ENCODE measurements at regions not wholly inside any gene's neighbourhood (a gene's known extent, or its start where the extent isn't known, plus 50 kb on each side); places are given as distances from the start of the nearest gene placed in this dataset.
"Not testable (repeated sequence)": the region's sequence is repeated elsewhere in the genome, so short reads cannot be mapped to it uniquely, and the experiment has no call there.

DNA sequence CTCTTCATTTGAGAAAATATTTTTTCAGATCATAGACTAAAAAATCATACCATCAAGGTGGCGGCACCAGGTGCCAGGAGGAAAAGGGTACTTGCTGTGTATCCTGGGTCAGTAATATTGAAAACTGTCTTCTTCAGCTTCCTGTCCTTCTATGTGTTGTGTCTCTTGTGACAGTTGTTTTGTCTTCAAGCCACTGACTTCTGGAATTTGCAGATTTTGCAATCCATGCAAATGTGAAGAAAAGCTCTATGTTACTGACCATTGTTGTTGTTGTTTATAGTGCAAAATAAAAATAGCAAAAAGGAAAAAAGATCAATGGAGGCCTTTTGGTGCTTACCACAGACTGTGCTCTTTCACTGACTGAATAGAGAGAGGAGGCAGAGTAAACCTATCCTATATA, 83.2 kb upstream of the RHOU start:
- FAIRE-seq, result no peak
- peaks cover 4% of the 10 kb centered on the region for H3K4me1 ChIP-seq (ENCODE audit: control insufficient read depth, extremely low read depth, insufficient read depth, low read length)
- no peak for TF ChIP-seq JUN (IDR thresholded peaks at IDR 0.05; ENCODE audit: borderline replicate concordance, insufficient read depth, insufficient read length, low read depth)
- TF ChIP-seq POLR2A (IDR thresholded peaks at IDR 0.05; ENCODE audit: low read depth, low read length), result no peak
- TF ChIP-seq, protein P1, sequence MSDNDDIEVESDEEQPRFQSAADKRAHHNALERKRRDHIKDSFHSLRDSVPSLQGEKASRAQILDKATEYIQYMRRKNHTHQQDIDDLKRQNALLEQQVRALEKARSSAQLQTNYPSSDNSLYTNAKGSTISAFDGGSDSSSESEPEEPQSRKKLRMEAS (IDR thresholded peaks at IDR 0.05; ENCODE audit: insufficient read depth, insufficient read length), result no peak
- no peak for TF ChIP-seq MYC (IDR thresholded peaks at IDR 0.05; ENCODE audit: low read depth, low read length)
- no peak for TF ChIP-seq POLR2AphosphoS5 (IDR thresholded peaks at IDR 0.05; ENCODE audit: insufficient read depth, low read depth, low read length)
- no peak for TF ChIP-seq FOS (IDR thresholded peaks at IDR 0.05; ENCODE audit: borderline replicate concordance, insufficient read depth, low read length)
- no peak for TF ChIP-seq GATA2 (IDR thresholded peaks at IDR 0.05; ENCODE audit: insufficient read depth, insufficient read length, low read depth, low read length)
- TF ChIP-seq EZH2 (IDR thresholded peaks at IDR 0.05; ENCODE audit: borderline replicate concordance, low read depth, low read length, severe bottlenecking), result no peak
- TF ChIP-seq, protein P2, sequence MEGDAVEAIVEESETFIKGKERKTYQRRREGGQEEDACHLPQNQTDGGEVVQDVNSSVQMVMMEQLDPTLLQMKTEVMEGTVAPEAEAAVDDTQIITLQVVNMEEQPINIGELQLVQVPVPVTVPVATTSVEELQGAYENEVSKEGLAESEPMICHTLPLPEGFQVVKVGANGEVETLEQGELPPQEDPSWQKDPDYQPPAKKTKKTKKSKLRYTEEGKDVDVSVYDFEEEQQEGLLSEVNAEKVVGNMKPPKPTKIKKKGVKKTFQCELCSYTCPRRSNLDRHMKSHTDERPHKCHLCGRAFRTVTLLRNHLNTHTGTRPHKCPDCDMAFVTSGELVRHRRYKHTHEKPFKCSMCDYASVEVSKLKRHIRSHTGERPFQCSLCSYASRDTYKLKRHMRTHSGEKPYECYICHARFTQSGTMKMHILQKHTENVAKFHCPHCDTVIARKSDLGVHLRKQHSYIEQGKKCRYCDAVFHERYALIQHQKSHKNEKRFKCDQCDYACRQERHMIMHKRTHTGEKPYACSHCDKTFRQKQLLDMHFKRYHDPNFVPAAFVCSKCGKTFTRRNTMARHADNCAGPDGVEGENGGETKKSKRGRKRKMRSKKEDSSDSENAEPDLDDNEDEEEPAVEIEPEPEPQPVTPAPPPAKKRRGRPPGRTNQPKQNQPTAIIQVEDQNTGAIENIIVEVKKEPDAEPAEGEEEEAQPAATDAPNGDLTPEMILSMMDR (IDR thresholded peaks at IDR 0.05; ENCODE audit: extremely low read depth in 1 of 2, insufficient read depth in 1 of 2, low read depth in 1 of 2, low read length in 2 of 2), result no peak
- H3K9me3 ChIP-seq (replicated peaks; ENCODE audit: control insufficient read depth, insufficient read depth, low read length), result no peaks in the 10 kb centered on the region
- H3K27me3 ChIP-seq (ENCODE audit: control insufficient read depth in 2 of 2, insufficient read depth in 2 of 2, low read length in 2 of 2), result peaks cover 25 to 38% of the 10 kb centered on the region in 2 experiments
- dilution Hi-C loops (cut with MboI; ENCODE audit: extremely low pct_ligation_motif_present, low sequenced_read_pairs) (no loop called here), intact Hi-C loops (cut with micrococcal nuclease) (no loop called here)
- no peak overlapping the region for H3K4me2 ChIP-seq (ENCODE audit: insufficient read depth, low read length)
- ChIA-PET CTCF (no interaction called here), POLR2A (no interaction called here)
- H3K27ac ChIP-seq (ENCODE audit: insufficient read depth, low read depth, low read length), result no peak overlapping the region
- H3K79me2 ChIP-seq (ENCODE audit: control insufficient read depth, insufficient read depth, low read length), result no peaks in the 10 kb centered on the region
- DNase-seq (ENCODE audit: low read depth, low spot score), result no peak
- no peak overlapping the region for H3K9ac ChIP-seq (replicated peaks; ENCODE audit: extremely low read depth, insufficient read depth, low read length)
- BruUV-seq (replicated peaks), result no TSS peak
- H2AFZ ChIP-seq (ENCODE audit: low read depth, low read length), result no peak overlapping the region
- no peaks in the 10 kb centered on the region for H3K9me1 ChIP-seq (replicated peaks; ENCODE audit: control insufficient read depth, extremely low read depth, insufficient read depth, low read length)
- no peak overlapping the region for H3K4me3 ChIP-seq (replicated peaks in 1 of 3; ENCODE audit: insufficient read depth in 1 of 3, low read depth in 1 of 3, low read length in 3 of 3)
- H4K20me1 ChIP-seq (replicated peaks; ENCODE audit: control insufficient read depth, extremely low read depth, insufficient read depth, low read length), result no peaks in the 10 kb centered on the region
- no peaks in the 10 kb centered on the region for H3K36me3 ChIP-seq (ENCODE audit: control insufficient read depth in 2 of 2, extremely low read depth in 1 of 2, insufficient read depth in 2 of 2, low read length in 2 of 2)

DNA sequence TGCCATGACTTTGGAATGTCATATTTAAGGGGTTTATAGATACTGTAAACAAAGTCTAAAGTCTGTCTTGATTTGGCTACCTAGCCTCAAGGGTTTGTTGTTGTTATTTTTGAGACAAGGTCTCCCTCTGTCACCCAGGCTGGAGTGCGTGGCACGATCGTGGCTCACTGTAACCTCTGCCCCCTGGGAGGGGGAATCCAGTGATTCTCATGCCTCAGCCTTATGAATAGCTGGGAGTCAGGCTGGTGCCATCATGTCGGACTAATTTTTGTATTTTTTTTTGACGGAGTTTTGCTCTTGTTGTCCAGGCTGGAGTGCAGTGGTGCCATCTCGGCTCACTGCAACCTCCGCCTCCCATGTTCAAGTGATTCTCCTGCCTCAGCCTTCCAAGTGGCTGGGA, 82.2 kb upstream of the RHOU start:
- H3K79me2 ChIP-seq (ENCODE audit: control insufficient read depth, insufficient read depth, low read length); H3K27ac ChIP-seq (ENCODE audit: insufficient read depth, low read depth, low read length); H3K36me3 ChIP-seq (ENCODE audit: control insufficient read depth in 2 of 2, extremely low read depth in 1 of 2, insufficient read depth in 2 of 2, low read length in 2 of 2); H3K9me3 ChIP-seq (replicated peaks; ENCODE audit: control insufficient read depth, insufficient read depth, low read length); H3K4me2 ChIP-seq (ENCODE audit: insufficient read depth, low read length); H3K9ac ChIP-seq (replicated peaks; ENCODE audit: extremely low read depth, insufficient read depth, low read length); DNase-seq (ENCODE audit: low read depth, low spot score); BruUV-seq (replicated peaks); H2AFZ ChIP-seq (ENCODE audit: low read depth, low read length); dilution Hi-C loops (cut with MboI; ENCODE audit: extremely low pct_ligation_motif_present, low sequenced_read_pairs); H3K9me1 ChIP-seq (replicated peaks; ENCODE audit: control insufficient read depth, extremely low read depth, insufficient read depth, low read length); POLR2A ChIA-PET; intact Hi-C loops (cut with micrococcal nuclease); FAIRE-seq; CTCF ChIA-PET; H3K4me1 ChIP-seq (ENCODE audit: control insufficient read depth, extremely low read depth, insufficient read depth, low read length); H3K4me3 ChIP-seq (replicated peaks in 1 of 3; ENCODE audit: insufficient read depth in 1 of 3, low read depth in 1 of 3, low read length in 3 of 3); H4K20me1 ChIP-seq (replicated peaks; ENCODE audit: control insufficient read depth, extremely low read depth, insufficient read depth, low read length): not testable (repeated sequence)
- H3K27me3 ChIP-seq (ENCODE audit: control insufficient read depth in 2 of 2, insufficient read depth in 2 of 2, low read length in 2 of 2), result peaks cover 25 to 29% of the 10 kb centered on the region in 2 experiments
